ENCODE measurements at regions not wholly inside any gene's neighbourhood (a gene's known extent, or its start where the extent isn't known, plus 50 kb on each side); places are given as distances from the start of the nearest gene placed in this dataset.
"Not testable (repeated sequence)": the region's sequence is repeated elsewhere in the genome, so short reads cannot be mapped to it uniquely, and the experiment has no call there.

DNA sequence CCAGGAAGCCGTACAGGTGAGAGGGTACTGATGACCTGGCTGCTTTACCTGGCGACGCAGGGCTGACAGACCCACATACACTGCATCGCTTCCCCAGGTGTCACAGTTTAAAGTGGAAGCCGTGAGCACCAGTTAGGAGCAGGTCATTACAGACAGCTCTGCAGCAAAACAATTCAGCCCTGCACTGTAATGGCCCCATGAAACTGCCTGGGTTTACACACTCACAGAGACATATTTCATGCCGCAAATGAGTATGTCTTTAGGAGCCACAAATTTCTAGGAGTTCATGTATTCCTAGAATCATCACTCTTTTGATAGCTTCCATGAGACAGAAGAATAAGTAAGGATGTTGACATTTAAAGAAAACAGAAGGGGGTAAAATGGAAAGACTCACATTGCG lies 723.1 kb downstream of the MATN1 start:
- no peak for DNase-seq (ENCODE audit: low spot score)

DNA sequence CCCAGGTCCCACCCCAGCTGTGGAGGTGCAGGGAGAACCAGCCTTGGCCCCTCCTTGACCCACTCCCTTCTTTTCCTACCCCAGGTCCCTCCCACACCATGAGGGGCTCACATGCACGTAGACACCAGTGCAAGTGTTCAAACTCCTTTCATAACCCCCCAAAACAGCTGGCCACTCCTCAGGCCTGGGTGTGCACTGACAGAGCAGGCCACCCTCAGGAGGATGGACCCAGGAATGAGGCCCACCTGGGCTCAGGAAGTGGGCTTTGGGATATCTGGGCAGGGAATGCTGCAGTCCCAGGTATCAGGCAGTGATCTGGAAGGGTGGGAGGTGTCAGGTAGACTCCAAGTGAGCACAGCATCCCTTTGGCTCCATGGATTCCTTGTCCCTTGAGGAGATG lies 723.8 kb downstream of the MATN1 start:
- no peak for DNase-seq (ENCODE audit: low spot score)

DNA sequence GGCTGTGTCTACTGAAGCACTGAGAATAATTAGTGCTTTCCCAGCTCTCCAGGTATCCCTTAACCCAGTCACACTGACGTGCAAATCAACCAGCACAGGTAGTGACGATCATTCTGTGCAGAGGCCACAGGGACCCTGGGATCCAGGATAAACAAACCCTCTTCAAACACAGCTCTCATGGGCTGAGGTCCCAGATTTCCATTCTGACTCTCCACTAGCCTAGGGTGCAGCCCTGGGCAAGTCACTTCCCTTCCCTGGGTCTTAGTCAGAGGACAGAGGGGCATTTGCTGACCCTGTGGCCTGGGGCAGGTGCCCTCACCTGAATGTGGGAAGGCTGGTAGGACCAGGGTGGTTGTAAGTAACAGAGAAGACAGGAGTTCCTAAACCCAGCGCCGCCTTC lies 724.7 kb downstream of the MATN1 start:
- no peak for DNase-seq (ENCODE audit: low spot score)

DNA sequence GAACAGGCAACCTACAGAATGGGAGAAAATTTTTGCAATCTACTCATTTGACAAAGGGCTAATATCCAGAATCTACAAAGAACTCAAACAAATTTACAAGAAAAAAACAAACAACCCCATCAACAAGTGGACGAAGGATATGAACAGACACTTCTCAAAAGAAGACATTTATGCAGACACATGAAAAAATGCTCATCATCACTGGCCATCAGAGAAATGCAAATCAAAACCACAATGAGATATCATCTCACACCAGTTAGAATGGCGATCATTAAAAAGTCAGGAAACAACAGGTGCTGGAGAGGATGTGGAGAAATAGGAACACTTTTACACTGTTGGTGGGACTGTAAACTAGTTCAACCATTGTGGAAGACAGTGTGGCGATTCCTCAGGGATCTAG lies 725.6 kb downstream of the MATN1 start:
- not testable (repeated sequence) for DNase-seq (ENCODE audit: low spot score)

DNA sequence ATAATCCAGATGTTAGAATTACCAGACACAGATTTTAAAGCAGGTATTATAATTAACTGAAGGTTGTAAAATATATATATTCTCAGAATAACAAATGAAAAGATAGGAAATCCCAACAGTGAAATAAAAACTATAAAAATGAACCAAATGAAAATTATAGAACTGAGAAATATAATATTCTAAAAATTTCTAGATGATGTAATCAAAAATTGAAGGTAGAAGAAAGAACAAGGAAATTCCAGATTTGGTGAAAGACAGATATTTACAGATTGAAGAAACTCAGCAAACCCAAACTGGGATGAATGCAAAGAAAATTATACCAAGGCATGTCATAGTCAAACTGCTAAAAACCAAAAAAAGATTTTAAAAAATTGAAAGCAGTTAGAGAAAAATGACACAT lies 729.4 kb downstream of the MATN1 start:
- DNase-seq (ENCODE audit: low spot score) = no peak

DNA sequence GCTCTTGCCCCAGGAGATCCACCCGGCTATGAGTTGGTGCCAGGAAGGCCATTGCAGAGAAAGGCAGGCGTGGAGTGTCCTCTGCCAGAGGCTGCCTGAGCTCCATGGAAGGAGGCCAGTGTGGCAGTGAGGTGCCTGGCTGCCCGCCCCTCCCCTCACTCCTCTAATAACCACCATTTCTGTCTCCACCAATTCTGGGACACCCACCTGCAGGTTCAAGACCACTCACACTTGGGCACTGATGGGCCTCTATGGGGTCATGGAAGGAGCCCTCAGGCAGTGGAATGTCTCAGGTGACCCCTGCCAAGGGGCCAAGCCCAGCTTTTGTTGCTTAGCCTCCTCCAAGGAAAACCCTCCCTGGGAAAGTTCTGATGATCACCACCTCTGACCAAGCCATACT lies 731.6 kb downstream of the MATN1 start:
- DNase-seq (ENCODE audit: low spot score) = no peak

DNA sequence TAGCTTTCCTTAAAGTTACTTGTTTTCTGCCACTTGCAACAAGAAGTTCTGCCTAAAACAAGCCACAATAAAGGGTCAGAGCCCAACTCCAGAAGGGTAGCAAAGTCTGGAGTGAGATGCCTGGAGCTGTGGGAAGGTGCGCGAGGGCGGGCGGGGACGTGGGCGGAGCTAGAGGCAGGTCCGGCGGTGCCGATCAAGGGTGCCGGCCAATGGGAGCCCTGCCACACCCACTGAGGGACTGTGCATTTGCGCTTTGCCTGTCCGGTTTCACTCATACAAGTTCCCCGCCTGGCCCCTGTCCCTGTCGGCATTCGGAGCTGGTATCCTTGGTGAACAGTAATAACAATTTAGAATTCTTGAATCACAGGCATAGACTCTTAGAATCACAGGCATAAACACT lies 732.4 kb downstream of the MATN1 start:
- no peak for DNase-seq (ENCODE audit: low spot score)

DNA sequence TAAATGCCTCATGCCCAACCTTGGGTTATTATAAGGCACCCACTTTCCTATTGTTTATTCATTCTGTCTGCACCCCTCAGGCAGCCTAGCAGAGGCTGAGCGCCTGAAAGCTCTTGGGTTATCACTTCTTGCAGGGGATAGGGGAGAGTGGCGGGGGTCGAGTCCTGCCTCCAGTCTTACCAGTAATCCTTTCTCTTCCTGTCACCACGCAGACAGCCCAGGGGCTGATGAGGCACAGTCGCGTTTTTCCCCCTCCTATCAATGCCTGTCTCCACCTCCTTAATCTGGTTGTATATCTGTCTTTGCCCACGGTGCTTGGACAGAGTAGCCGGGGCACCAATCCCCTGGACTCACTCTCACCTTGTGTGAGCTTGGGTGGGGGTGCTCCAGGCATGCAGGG lies 733.1 kb downstream of the MATN1 start:
- DNase-seq (ENCODE audit: low spot score) = no peak

DNA sequence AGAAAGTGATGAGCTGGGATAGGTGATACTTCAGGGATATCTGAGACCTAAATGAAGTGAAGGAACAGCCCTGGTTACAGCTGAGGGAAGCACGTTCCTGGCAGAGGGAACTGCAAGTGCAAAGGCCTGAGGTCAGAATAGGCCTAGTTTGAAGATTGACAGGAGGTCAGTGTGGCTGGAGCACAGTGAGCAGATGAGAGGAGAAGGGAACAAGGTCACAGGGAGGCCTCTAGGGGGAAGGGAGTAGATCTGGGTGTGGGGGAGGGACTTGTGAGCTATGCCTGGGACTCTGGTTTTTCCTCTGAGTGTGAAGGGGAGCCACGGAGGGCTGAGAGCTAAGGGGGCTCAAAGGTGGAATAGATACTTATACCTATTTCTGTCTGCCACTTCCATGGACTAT lies 736.4 kb downstream of the MATN1 start:
- no peak for DNase-seq (ENCODE audit: low spot score)

DNA sequence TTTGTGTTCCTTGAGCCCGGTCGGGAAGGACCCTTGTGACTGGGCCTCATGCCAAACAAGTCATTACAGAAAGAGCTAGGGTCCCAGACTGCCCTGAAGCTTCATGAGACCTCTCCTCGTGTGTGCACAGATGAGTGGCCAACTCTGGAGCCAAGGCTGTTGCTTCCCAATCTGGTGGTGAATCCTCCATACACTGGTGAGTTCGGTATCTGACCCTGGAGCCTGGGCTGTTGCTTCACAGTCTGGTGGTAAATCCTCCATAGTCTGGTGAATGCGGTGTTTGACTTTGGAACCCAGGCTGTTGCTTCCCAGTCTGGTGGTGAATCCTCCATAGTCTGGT lies 737.8 kb downstream of the MATN1 start:
- DNase-seq (ENCODE audit: low spot score) = no peak

DNA sequence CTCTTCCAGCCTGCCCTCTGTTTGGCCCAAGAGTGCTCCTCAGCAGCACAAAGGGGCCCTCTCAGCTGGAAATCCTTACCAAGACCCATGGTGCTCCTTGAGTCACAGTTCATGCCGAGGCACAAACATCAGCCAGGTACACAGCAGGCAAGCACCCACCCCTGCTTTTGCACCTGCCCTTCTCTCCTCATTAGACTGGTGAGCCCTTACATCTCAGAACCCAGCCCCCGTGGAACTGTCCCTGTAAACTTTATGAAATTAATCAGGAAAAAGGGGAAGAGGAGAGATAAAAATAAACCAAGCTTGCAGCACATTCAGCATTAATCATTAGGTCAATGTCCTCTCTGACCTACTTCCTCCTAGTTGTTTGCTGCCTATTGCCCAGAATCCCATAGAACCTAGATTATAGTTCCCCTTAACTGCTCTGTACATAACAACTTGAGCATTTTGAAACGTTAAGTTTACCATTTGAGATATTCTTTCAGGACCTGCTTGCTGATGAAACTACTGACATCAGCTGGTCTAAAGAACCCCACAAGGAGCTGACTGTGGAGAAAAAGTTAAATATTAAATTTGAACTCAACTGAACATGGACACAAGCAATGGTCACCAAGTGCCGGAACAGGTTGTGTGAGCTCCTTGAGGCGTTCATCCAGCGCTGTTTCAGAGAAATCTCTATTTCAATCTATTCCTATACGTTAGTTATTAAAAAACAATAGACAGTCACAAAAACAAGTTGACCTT lies 738.4 kb downstream of the MATN1 start:
- no peak for DNase-seq (ENCODE audit: low spot score)

DNA sequence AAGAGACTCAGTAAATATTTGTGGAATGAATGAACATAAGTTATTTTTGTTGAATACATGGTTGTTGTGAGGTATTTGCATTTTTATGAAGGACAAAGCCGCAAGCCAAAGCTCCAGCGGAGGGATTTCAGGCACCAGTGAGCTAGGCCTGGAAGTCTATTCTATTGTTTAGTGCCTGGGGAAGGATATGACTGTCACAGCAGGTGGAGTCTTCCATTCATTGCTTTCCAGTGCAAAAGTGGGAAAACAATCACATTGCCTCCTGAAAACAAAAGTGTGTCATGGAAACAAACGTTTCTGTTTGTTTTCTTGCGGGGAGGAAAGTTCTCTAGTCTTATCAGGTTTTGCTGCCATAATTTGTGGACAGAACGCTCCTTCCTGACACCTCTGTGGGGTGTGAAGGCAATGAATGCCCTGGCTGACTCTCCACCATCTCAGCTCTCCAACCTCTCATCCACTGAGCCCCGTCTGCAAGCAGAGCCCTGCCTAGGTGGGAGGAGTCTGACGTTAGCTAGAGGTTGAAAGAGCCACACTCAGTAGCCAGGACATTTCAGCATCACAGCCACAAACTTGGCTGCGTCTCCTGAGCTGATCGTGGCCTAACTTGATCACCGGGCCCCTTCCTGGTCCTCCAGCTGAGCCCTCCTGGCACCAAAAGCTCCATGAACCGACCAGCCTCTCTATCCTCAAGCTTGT lies 739.1 kb downstream of the MATN1 start:
- no peak for DNase-seq (ENCODE audit: low spot score)

DNA sequence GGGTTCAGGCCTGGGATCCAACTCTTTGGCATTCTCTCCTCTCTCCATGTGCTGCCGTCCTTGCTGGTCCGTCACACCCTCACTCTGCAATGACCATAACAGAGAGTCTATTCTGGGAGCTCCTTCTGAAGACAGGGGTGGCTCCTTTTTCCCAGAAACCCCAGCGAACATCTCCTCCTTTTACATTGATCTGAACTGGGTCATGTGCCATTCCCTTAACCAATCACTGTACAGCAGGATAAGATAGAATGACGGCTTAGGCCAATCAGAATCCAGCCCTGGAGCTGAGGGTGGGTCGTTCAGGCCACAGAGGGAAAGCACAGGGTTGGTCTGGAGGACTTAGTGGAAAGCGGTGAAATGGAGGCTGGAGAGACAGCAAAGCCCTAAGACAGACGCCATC lies 740.1 kb downstream of the MATN1 start:
- no peak for DNase-seq (ENCODE audit: low spot score)

DNA sequence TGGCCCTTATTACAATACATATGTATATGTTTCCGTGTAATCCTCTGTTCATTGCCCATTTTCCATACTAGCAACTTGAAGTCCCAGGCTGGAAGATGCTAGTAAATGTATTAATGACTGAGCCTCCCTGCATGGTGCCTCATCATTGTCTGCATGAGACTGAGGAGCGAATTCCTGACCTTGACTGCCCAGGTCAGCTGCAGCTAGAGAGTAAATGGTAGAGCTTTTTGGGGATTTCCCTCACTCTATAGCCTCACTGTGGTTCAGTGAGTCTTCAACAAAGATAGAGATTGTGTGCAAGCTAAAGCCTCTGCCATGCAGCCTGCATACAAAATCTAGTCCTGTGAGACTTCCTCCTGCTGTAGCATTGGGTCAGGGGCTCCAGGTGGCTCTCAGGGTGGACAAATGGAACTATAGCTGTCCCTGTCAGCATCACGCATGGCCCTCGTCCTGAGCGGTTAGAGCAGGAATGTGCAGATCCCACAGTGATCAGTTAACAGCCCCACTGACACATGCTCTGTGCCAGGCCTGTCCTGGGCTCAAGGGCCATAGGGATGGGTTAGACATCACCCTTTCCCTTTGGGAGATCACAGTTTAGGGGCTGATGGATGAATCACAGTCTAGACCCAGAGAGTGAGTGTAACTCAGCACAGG lies 741.7 kb downstream of the MATN1 start:
- DNase-seq (ENCODE audit: low spot score) = no peak

DNA sequence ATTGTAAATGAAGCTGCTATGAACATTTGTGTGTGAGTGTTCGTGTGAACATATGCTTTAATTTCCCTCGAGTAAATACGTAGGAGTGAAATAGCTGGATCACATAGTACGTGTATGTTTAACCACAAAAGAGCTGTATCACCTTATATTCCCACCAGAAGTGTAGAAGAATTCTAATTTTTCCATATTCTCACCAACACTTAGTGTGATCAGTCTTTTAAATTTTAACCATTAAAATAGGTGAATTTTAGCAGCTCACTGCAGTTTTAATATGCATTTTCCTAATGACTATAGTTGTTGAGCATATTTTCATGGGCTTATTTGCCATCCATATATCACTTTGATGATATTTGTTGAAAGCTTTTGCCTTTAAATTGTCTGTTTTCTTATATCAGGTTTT lies 741.2 kb downstream of the PTPRU start:
- no peak for DNase-seq (ENCODE audit: low spot score)

DNA sequence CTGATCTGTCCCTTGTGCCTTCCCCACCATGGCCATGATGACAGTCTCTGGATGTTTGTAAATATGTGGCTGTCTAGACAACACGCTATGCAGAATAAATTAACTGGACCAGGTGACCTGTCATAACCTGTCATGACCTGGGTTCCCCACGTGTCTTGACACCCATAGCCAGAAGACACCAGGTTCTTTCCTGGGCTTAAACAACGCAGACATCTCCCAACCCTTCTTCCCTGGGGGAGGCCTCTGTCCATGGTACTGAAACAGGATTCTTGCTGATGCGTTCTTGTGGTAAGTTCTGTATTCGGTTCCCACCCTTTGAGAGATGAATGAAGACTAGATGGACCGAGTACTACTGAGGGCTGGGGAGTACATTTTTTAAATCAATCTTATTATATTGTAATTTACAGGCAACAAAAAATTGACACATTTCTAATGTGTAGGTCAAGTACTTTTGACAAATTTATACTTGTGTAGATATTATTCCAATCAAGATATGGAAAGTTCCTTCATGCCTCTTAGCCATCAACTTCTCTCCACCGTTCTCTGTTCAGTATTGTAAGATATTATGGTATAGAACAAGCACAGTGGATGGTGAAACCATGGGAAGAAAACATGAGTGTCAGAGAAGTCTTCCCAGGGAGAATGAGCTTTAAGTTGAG lies 738.8 kb downstream of the PTPRU start:
- DNase-seq (ENCODE audit: low spot score) = peak; percentile 59

DNA sequence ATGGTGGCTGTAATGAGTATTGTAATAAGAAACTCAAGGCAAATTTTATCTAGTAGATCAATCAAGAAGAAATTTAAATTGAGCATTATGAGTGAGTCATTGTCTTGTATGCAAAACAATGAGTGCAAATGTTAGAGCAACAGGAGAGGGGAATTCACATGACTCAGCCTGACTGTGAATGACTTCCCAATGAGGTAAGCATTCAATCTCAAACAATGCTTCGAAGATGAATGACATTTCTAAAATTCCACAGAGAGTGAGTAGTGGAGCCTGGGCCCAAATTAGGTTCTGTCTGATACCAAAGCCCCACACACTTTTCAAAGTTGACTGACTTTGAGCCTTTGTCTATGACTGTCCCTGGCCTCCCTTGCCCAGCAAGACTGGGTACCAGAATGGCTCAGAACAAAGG lies 738.0 kb downstream of the PTPRU start:
- DNase-seq (ENCODE audit: low spot score) = peak; percentile 78

DNA sequence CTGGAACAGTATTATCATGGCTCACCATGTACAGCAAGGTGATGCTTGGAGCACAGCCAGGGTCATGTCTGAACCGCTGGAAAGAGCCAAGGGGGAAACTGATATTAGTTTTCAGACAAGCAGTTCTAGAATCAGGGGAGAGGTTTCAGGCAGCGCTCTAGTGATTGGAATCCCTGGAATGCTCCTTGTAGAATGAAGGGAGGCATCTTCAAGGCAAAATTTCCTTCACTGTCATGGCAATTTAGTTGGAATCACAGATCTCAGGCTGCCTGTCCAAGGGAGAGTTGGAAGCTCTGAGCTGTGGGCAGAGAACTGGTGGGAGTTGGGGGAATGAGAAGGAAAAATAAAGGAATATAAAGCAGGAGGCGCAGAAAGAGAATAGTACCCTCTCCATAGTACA lies 737.1 kb downstream of the PTPRU start:
- DNase-seq (ENCODE audit: low spot score) = no peak

DNA sequence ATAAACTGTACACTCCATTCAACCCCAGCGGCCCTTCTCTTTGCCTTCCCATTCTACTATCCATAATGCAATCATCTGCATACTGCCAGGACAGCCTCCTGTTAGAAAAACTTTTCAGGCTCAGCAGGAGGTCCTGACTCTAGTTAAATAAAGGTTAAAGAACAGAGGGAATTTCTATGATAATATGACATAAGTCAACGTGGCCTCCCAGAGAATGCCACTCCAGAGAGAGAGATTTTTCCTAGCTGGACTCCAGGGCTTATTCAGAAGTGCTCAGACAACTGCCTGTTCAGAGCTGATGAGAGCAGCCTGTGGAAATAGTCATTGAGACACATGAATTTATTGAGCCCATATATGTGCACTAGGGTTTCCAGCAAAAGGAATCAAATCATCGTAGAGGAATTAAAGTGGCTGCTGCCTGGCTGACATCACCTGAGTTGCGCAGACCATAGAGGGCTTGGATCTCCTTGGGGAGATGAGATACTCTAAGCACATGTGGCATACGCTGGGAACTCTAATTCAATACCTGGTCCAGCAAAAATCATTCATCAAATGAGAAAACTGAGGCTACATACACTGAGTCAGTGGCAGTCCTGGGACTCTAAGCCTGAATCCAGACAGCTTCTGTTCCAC lies 736.2 kb downstream of the PTPRU start:
- no peak for DNase-seq (ENCODE audit: low spot score)

DNA sequence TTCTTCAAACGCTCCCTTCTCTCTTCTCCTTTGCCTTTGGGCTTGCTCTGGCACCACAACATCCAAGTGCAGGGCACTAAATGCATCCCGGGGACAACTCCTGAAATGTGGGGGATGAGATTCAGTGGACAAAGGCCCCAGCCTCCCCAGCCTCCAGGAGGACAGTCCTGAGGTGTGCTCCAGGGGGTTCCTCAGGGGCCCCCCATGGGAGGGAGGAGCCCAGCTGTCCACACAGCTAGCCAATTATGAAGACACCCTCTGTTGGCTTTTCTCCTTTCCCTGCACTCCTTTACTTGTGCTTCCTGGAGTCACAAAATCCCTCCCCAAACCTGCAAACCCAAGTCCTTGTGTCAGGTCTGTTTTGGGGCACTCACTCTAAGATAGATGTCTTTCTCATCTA lies 735.4 kb downstream of the PTPRU start:
- no peak for DNase-seq (ENCODE audit: low spot score)

DNA sequence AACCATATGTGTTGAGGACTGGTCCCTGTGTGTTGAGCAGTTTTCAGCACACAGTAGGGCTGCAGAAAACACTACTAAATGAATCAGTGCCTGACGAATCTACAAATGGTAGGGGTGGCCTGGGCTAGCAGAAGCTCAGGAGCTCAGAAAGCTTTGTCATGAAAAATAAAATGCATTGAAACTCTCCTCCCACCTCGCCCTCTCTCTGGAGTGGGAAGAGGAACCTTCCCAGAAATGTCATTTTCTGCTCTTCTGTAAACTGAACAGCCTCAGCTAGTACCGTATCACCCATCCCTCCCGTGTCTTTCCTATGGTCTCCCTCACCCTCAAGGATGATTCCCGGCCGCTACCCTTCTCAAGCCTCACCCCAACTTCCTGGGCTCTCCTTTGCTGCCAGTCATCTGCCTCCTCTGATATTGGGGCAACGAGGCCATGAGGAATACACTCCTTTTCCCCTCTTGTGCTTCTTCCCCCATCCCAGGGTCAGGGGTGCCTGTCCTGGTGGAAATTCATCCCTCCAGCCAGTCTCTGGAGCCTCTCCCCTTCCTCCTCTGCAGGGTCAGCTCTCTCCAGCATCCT lies 734.5 kb downstream of the PTPRU start:
- DNase-seq (ENCODE audit: low spot score) = no peak

DNA sequence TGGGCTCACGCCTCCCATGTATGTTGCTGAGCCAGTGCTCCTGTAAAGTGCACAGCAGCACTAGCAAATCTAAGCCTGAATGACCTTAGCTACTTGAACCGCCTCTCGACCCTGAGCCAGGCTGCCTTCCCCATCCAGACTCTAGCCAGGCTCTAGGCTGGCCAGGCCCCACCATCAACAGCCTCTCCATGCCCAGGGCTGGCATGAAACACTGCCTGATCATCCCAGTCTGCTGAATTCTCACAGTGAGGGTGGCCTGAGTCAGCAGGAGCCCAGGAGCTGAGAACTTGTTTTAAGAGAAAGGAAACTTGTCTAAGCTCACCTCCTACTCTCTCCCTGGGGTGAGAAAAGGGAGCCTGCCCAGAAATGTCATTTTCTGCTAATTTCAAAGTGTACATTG lies 733.3 kb downstream of the PTPRU start:
- DNase-seq (ENCODE audit: low spot score) = no peak

Data from AG08395 (cell line).